ELR (cell line): ENCODE measurements at regions not wholly inside any gene's neighbourhood (a gene's known extent, or its start where the extent isn't known, plus 50 kb on each side); places are given as distances from the start of the nearest gene placed in this dataset.
"Not testable (repeated sequence)": the region's sequence is repeated elsewhere in the genome, so short reads cannot be mapped to it uniquely, and the experiment has no call there.

Experiments used
- DNase-seq: peaks from one replicate; pipeline ENCODE4 v3.0.0-alpha.2; 2015; ENCODE audit warnings: low read depth

DNA sequence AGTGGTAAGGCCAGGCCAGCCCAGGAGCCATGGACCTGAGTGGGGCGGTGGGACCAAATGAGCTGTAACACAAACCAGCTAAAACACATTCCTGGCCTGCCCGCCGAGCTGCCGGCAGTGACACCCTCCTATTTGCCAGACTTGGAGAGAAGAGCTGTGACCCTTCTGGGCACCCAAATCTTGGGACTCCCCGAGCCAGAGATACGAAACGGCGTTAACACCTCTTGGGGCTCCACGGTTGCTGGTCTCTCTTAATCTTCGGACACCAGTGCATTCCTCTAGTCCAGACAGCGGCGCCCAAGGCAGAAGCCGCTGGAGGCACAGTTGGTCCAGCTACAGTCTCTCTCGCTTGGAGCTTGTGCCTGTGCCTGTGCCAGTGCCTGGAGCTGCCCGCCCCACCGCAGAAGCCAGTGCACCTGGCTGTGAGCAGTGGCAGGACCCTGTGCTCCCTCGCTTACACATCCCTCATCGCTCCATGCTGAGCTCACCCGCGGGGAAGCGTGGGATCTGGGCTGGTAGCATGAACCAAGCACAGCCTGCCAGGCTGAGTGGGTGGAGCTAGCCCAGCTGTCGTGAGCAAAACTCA lies 147.2 kb upstream of the KLHL1 start:
- DNase-seq: no peak

DNA sequence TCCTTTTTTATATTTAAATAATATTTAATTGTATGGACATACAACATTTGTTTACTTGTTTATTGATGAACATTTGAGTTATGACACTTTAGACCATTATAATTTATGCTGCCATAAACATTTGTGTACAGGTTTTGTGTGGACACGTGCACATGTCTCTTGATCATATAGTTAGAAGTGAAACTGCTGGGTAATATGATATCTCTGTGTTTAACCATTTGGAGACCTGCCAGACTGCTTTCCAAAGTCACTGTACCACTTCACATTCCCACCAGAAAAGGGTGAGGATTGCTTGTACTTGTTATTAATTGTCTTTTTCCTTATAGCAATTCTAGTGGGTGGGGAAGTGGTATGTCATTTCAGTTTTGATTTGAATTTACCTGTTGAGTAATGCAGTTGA lies 145.6 kb upstream of the KLHL1 start:
- DNase-seq: peak; percentile 24

GRCh38 chr13:70253411-70253810 lies 145.2 kb upstream of the KLHL1 start:
- peak; percentile 32 for DNase-seq

DNA sequence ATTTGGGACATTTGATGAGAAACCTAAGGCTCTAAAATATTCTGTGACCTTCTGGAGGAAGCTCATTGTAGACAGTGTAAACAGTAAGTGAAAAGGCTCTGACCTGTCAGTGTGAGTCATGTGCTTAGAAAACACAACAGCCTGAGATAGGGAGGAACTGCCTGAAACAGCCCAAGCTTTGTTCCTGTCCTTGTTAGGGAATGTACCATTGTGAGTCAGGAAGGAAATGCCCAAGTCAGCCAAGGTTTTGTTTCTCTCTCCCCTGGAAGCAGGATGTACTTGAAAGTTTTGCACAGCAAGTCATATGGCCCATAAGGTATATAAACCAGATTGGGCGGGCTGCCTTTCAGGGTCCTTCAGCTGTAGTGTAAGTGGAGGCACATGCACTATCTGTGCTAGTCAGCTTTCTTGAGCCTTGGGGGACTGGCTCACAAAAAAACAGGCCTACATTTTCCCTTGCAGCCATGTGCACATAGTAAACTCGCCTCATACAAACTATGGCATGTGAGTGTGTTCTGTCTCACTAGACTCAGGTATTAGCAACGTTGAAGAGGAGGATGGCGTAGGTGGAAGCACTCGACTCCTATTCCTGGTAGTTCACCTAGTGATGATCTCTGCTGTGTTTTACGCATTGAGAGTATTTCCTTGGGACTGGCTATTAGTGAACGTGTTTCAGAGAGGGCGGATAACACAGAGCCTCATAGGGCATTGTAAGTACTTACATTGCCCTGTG lies 141.2 kb upstream of the KLHL1 start:
- DNase-seq: peak; percentile 77

GRCh38 chr13:70237131-70237530 lies 128.9 kb upstream of the KLHL1 start:
- peak; percentile 8 for DNase-seq

DNA sequence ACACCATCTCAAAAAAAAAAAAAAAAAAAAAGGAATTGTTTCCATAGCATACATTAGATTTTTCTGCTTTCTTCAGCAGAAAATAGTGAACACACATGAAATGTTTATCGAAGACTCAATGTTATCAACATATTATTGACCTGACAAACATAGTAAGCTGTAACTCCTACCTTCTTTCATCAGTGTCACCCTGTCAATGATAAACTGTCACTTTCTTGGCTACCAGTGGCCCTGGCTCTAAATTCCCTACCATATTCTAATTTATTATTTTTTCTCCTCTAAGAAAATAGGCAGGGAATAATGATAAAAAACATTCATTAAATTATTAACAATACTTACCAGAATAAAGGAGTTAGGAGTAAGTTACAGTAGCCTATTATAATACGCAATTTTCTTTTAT lies 127.3 kb upstream of the KLHL1 start:
- DNase-seq: no peak

GRCh38 chr13:70223911-70224310 lies 115.7 kb upstream of the KLHL1 start:
- no peak for DNase-seq

DNA sequence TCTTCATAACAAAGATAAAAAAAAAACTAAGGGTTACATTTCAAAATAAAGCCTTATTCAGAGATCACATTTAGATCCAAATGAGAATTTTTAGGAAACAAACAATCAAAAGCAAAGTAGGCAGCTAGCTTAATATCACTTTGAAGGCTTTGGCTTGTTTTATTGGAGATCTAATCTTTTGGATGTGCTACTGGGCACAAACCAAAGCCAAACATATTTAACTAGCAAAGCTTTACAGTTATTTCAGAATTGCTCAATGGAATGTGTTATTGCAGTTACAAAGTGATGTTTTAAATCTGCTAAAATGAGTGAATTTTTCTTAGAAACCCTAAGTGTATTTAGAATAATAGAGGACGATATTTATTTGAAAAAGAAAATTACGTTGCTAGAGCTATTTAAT lies 114.7 kb upstream of the KLHL1 start:
- no peak for DNase-seq

DNA sequence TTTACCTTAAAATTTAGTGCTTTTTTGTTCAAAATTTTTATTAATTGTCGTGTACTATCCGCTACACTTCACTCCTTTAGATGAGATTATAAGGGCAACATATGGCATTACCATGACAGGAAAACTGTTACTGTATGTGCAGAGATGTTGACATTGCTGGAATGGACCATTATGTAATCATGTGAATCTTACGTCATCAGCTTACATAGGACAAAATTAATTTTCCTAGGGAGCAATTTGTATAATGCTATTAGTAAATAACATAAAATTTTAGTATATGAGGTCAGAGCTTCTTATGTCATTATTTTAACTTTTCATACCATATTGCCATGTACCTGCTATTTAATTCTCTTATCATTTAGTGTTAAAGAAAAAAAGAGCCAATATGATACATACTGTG lies 110.4 kb upstream of the KLHL1 start:
- no peak for DNase-seq

DNA sequence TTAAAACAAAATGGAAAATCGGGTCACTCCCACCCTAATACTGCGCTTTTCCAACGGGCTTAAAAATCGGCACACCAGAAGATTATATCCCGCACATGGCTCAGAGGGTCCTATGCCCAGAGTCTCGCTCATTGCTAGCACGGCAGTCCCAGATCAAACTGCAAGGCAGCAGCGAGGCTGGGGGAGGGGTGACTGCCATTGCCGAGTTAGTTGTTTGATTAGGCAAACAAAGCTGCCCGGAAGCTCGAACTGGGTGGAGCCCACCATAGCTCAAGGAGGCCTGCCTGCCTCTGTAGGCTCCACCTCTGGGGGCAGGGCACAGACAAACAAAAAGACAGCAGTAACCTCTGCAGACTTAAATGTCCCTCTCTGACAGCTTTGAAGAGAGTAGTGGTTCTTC lies 100.7 kb upstream of the KLHL1 start:
- not testable (repeated sequence) for DNase-seq

GRCh38 chr13:70206671-70207070 lies 98.4 kb upstream of the KLHL1 start:
- no peak for DNase-seq

- DNase-seq: peak; percentile 35
Measured at GRCh38 chr13:70203661-70204229, 95.5 kb upstream of the KLHL1 start.

DNA sequence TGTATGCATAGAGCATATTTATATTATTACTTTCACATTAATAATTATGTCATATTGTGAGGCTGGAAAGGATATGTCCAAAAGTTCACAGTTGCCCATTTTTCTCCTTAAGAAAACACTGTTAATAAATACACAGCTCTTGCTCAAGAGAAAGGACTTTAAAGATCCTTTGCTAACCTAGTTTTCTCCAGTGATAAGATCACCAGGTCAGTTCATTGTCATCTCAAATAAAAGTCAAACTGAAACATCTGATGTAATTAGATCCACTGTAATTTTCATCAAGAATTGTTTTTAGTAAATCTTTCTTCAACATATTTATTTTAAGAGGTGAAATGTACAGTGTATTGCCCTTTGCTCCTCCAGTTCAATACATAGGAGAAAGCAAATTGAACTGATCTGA lies 82.8 kb upstream of the KLHL1 start:
- DNase-seq: no peak

GRCh38 chr13:70189981-70190380 lies 81.7 kb upstream of the KLHL1 start:
- no peak for DNase-seq

- DNase-seq: no peak
Measured at GRCh38 chr13:70188567-70188966, 80.3 kb upstream of the KLHL1 start.

GRCh38 chr13:70183041-70183440 lies 74.8 kb upstream of the KLHL1 start:
- DNase-seq: peak; percentile 56
